Adrenal gland (tissue), 5 donors: ENCODE measurements at regions not wholly inside any gene's neighbourhood (a gene's known extent, or its start where the extent isn't known, plus 50 kb on each side); places are given as distances from the start of the nearest gene placed in this dataset.

Source experiments
- POLR2A ChIP-seq, 2 donors: fragments of 450-650 bp; IDR thresholded peaks; one replicate each; pipeline ENCODE4 v1.6.1; 2017; ENCODE audit warnings: antibody characterized with exemption in 2 of 2, mild to moderate bottlenecking in 2 of 2, moderate library complexity in 1 of 2
- TF ChIP-seq, protein P1 (sequence below), 6 experiments: fragments of 450-650 bp in 4 of 6; fragments of 200-600 bp in 2 of 6; sonication (generic) in 1 of 6; IDR thresholded peaks; 1 replicate in 5 of 6; 2 replicates in 1 of 6; pipeline versions ENCODE4 v1.5.1 to v1.8.0; 2016 to 2021; ENCODE audit warnings: antibody characterized with exemption in 6 of 6, mild to moderate bottlenecking in 2 of 6, moderate library complexity in 1 of 6
- donor health status: DM: no; HTN: no; CAD: no.

DNA sequence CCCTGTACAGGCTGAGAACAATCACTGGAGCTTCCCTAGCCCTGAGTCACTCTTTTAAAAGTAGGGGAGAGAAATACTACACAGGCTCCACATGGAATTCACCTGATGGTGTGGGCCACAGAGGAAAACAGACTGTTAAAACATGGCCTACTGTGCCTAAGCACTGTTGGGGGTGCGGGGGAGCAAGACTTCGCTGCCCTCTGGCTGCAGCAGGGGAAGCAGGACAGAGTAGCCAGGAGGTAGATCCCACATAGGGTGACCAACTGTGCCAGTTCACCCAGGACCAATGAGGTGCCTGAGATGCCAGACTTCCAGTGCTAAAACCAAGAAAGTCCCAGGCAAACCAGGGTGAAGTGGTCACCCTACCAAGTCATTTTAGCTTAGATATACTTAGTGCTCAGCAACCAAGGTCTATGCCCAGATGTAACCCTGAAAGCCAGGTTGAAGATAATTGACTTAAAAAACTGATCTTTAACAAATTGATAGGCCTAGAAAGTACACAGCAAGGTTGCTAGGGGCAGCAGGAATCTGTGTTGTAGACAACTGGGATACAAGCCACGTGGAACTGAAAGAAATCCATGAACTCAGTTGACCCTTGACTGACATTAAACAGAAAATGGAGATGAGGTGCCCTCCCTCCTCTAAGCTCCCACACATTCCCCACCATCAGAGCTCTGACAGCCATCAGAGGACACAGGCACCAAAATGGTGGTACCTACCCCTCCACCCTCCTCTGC, 344.2 kb upstream of the PPP2R3A start:
- TF ChIP-seq, protein P1, sequence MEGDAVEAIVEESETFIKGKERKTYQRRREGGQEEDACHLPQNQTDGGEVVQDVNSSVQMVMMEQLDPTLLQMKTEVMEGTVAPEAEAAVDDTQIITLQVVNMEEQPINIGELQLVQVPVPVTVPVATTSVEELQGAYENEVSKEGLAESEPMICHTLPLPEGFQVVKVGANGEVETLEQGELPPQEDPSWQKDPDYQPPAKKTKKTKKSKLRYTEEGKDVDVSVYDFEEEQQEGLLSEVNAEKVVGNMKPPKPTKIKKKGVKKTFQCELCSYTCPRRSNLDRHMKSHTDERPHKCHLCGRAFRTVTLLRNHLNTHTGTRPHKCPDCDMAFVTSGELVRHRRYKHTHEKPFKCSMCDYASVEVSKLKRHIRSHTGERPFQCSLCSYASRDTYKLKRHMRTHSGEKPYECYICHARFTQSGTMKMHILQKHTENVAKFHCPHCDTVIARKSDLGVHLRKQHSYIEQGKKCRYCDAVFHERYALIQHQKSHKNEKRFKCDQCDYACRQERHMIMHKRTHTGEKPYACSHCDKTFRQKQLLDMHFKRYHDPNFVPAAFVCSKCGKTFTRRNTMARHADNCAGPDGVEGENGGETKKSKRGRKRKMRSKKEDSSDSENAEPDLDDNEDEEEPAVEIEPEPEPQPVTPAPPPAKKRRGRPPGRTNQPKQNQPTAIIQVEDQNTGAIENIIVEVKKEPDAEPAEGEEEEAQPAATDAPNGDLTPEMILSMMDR (IDR thresholded peaks at IDR 0.05) = no peak
- TF ChIP-seq POLR2A (IDR thresholded peaks at IDR 0.05) = no peak
